SJCRH30 (cell line): ENCODE measurements at regions not wholly inside any gene's neighbourhood (a gene's known extent, or its start where the extent isn't known, plus 50 kb on each side); places are given as distances from the start of the nearest gene placed in this dataset.
A peak's percentile ranks its signal among the peaks of the same experiment; 100 is the strongest.

Experiments
- DNase-seq, 2 experiments: peaks; one replicate each; pipeline ENCODE4 v3.0.0-alpha.2; 2015 to 2020
- H3K27ac ChIP-seq: fragments of 250-450 bp; sonication (Bioruptor Pico); 2 replicates; pipeline ENCODE4 v1.5.1; 2020; ENCODE audit warnings: mild to moderate bottlenecking, moderate library complexity
- H3K27me3 ChIP-seq: fragments of 250-450 bp; sonication (Bioruptor Pico); 2 replicates; pipeline ENCODE4 v1.5.1; 2020; ENCODE audit warnings: mild to moderate bottlenecking, moderate library complexity
- H3K36me3 ChIP-seq: fragments of 250-450 bp; sonication (Bioruptor Pico); 2 replicates; pipeline ENCODE4 v1.5.1; 2020; ENCODE audit warnings: mild to moderate bottlenecking, moderate library complexity
- H3K4me1 ChIP-seq: fragments of 250-450 bp; sonication (Bioruptor Pico); 2 replicates; pipeline ENCODE4 v1.5.1; 2020; ENCODE audit warnings: mild to moderate bottlenecking, moderate library complexity
- H3K4me3 ChIP-seq: fragments of 250-450 bp; sonication (Bioruptor Pico); 2 replicates; pipeline ENCODE4 v1.5.1; 2020; ENCODE audit warnings: mild to moderate bottlenecking, moderate library complexity
- H3K9me3 ChIP-seq: fragments of 250-450 bp; sonication (Bioruptor Pico); replicated peaks from 2 replicates; pipeline ENCODE4 v1.5.1; 2020; ENCODE audit warnings: mild to moderate bottlenecking, moderate library complexity

DNA sequence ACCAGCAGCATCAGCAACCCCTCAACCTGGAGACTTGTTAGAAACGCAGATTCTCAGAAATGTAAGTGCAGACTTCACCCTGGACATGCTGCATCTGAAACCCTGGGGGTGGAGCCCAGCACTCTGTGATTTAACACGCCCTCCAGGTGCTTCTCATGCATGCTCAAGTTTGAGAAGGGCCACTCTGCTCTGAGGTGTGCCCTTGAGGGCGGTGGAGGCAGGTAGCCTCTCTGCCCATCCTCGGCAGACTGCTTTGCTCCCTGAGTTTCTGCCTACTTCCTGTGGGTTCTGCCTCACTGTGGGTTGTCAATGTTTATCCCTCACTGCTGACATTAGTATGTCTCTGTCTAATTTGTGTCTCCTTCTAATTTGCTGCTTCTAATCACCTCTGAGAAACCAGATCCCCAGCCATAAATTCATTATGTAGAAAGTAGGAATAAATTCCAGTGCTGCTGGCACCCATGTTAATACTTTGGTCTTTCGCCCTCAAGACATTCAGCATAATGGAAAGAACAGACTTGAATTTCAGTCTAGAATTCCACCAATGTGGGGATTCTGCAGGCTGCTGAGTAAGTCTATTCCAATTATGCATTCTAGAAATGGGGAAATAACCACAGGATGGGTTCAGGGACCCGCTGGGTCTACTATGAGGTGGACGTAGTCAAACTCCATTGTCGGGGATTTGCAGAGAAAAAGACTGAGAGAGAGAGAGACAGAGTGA lies 51.3 kb upstream of the CYSLTR2 start:
- Histone ChIP-seq H3K4me1 (peaks cover 17% of the 10 kb centered on the region), H3K4me3 (no peak overlapping the region; the same call in 1 of the 2 replicates), H3K36me3 (no peaks in the 10 kb centered on the region), H3K27ac (no peak overlapping the region), H3K27me3 (no peaks in the 10 kb centered on the region), H3K9me3 (no peaks in the 10 kb centered on the region; the same call in 1 of the 2 replicates)
- peak in 1 of 2 experiments; percentile 14 for DNase-seq

DNA sequence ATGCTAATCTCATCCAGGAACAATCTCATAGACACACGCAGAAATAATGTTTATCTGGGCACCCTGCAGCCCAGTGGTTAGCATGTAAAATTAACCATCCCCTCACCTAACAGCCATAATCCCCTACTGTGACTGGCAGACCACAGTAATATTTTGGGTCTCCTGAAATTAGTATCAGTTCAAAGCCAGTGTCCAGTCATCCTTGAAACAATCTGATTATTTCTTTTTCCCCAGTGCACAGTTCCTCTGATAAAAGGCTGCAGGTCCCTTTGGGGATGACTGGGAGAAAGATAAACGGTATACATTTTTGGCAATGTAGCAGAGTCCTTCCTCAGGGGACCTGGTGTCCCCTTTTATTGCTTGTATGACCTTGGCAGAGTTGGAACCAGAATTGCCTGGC lies 50.4 kb upstream of the CYSLTR2 start:
- no peak for DNase-seq
- Histone ChIP-seq H3K9me3 (no peaks in the 10 kb centered on the region; the same call in 1 of the 2 replicates), H3K36me3 (no peaks in the 10 kb centered on the region), H3K4me1 (peaks cover 17% of the 10 kb centered on the region), H3K4me3 (no peak overlapping the region), H3K27me3 (no peaks in the 10 kb centered on the region), H3K27ac (no peak overlapping the region)
